Endothelial cell of umbilical vein (primary cell): ENCODE measurements at regions not wholly inside any gene's neighbourhood (a gene's known extent, or its start where the extent isn't known, plus 50 kb on each side); places are given as distances from the start of the nearest gene placed in this dataset.

Source experiments
- BruUV-seq: library from RNA; stranded (reverse); fragments of 400-500 nt; replicated peaks from 2 replicates; lab custom pipeline; 2021; lab: Mats Ljungman, UMichigan
- CTCF ChIA-PET: fragments of 300-600, 350-600 bp; sonication (Branson Sonifier 250); formaldehyde crosslinking; loops from one replicate; lab custom pipeline; 2021; ENCODE audit warnings: antibody characterized with exemption, inconsistent platforms; lab: Charles Lee
- POLR2A ChIA-PET: fragments of 300-600, 350-600 bp; sonication (Branson Sonifier 250); formaldehyde crosslinking; loops from one replicate; lab custom pipeline; 2021; ENCODE audit warnings: antibody characterized with exemption, inconsistent platforms; lab: Charles Lee
- DNase-seq: peaks from one replicate; pipeline ENCODE4 v3.0.0-alpha.2; 2011; ENCODE audit warnings: low read depth, low spot score
- FAIRE-seq: peaks from 2 replicates; lab custom pipeline; 2011; peaks lifted over from hg19 to GRCh38; lab: Jason Lieb, UNC
- H2AFZ ChIP-seq: 2 replicates; pipeline ENCODE4 v1.6.0; 2012; ENCODE audit warnings: low read depth, low read length, control low read depth, inconsistent platforms
- H3K27ac ChIP-seq: 2 replicates; pipeline ENCODE4 v1.5.1; 2011; ENCODE audit warnings: low read depth, mild to moderate bottlenecking, control low read depth, low read length, moderate library complexity; ENCODE audit not compliant: insufficient read depth
- H3K27me3 ChIP-seq, 2 experiments: 2 replicates each; pipeline versions ENCODE4 v1.6.0 to v1.6.1; 2011; ENCODE audit warnings: low read length in 2 of 2, mixed read lengths in 1 of 2; ENCODE audit not compliant: control insufficient read depth in 2 of 2, insufficient read depth in 2 of 2
- H3K36me3 ChIP-seq, 2 experiments: 2 replicates in 1 of 2; 3 replicates in 1 of 2; pipeline ENCODE4 v1.5.1; 2011; ENCODE audit warnings: low read length in 2 of 2, mild to moderate bottlenecking in 1 of 2, moderate library complexity in 1 of 2; ENCODE audit not compliant: control insufficient read depth in 2 of 2, insufficient read depth in 2 of 2; ENCODE audit errors: extremely low read depth in 1 of 2
- H3K4me1 ChIP-seq: 3 replicates; pipeline ENCODE4 v1.5.1; 2011; ENCODE audit warnings: mild to moderate bottlenecking, low read length; ENCODE audit not compliant: control insufficient read depth, insufficient read depth; ENCODE audit errors: extremely low read depth
- H3K4me2 ChIP-seq: 2 replicates; pipeline ENCODE4 v1.6.1; 2011; ENCODE audit warnings: low read length, control low read depth, mixed read lengths; ENCODE audit not compliant: insufficient read depth
- H3K4me3 ChIP-seq, 3 experiments: fragments of 200-600 bp in 1 of 3; sonication (generic), shearing (Covaris generic) in 1 of 3; replicated peaks in 1 of 3; 2 replicates each; pipeline ENCODE4 v1.5.1; 2011 to 2016; ENCODE audit warnings: control low read depth in 3 of 3, low read length in 3 of 3, mild to moderate bottlenecking in 2 of 3, inconsistent platforms in 1 of 3, low read depth in 1 of 3, moderate library complexity in 1 of 3; ENCODE audit not compliant: insufficient read depth in 1 of 3
- H3K79me2 ChIP-seq: 2 replicates; pipeline ENCODE4 v1.6.0; 2012; ENCODE audit warnings: low read length, inconsistent platforms; ENCODE audit not compliant: control insufficient read depth, insufficient read depth
- H3K9ac ChIP-seq: replicated peaks from 2 replicates; pipeline ENCODE3; 2011; ENCODE audit warnings: low read length, control low read depth; ENCODE audit not compliant: insufficient read depth; ENCODE audit errors: extremely low read depth
- H3K9me1 ChIP-seq: replicated peaks from 3 replicates; pipeline ENCODE4 v1.6.0; 2011; ENCODE audit warnings: mild to moderate bottlenecking, low read length; ENCODE audit not compliant: control insufficient read depth, insufficient read depth; ENCODE audit errors: extremely low read depth
- H3K9me3 ChIP-seq: replicated peaks from 2 replicates; pipeline ENCODE4 v1.5.1; 2012; ENCODE audit warnings: low read length, inconsistent platforms; ENCODE audit not compliant: control insufficient read depth, insufficient read depth
- H4K20me1 ChIP-seq: replicated peaks from 2 replicates; pipeline ENCODE3; 2011; ENCODE audit warnings: mild to moderate bottlenecking, low read length; ENCODE audit not compliant: control insufficient read depth, insufficient read depth; ENCODE audit errors: extremely low read depth
- CTCF ChIP-seq, 2 donors: IDR thresholded peaks; 1 replicate in 1 of 2; 2 replicates in 1 of 2; pipeline ENCODE4 v1.5.1; 2011; ENCODE audit warnings: low read length in 2 of 2, mild to moderate bottlenecking in 2 of 2, moderate library complexity in 2 of 2, control low read depth in 1 of 2, inconsistent platforms in 1 of 2, low read depth in 1 of 2; ENCODE audit not compliant: insufficient read depth in 1 of 2; ENCODE audit errors: extremely low read depth in 1 of 2
- EZH2 ChIP-seq: IDR thresholded peaks from 2 replicates; pipeline ENCODE4 v1.6.1; 2012; ENCODE audit warnings: borderline replicate concordance, low read depth, mild to moderate bottlenecking, moderate library complexity, low read length, inconsistent platforms; ENCODE audit not compliant: severe bottlenecking
- FOS ChIP-seq: IDR thresholded peaks from 2 replicates; pipeline ENCODE4 v1.6.1; 2011; ENCODE audit warnings: mild to moderate bottlenecking, low read length, moderate library complexity, borderline replicate concordance; ENCODE audit not compliant: insufficient read depth
- GATA2 ChIP-seq: IDR thresholded peaks from 2 replicates; pipeline ENCODE4 v1.7.0; 2011; ENCODE audit warnings: low read depth, mild to moderate bottlenecking, moderate library complexity, mixed read lengths, low read length; ENCODE audit not compliant: insufficient read length, insufficient read depth
- JUN ChIP-seq: IDR thresholded peaks from 2 replicates; pipeline ENCODE4 v1.6.1; 2011; ENCODE audit warnings: borderline replicate concordance, low read depth; ENCODE audit not compliant: insufficient read length, insufficient read depth
- MAX ChIP-seq: IDR thresholded peaks from 2 replicates; pipeline ENCODE4 v1.6.1; 2011; ENCODE audit not compliant: insufficient read depth, insufficient read length
- MYC ChIP-seq: IDR thresholded peaks from one replicate; pipeline ENCODE4 v1.6.1; 2011; ENCODE audit warnings: mild to moderate bottlenecking, low read depth, low read length
- POLR2A ChIP-seq: IDR thresholded peaks from 2 replicates; pipeline ENCODE4 v1.6.1; 2012; ENCODE audit warnings: low read depth, mild to moderate bottlenecking, control low read depth, low read length
- POLR2AphosphoS5 ChIP-seq: IDR thresholded peaks from 2 replicates; pipeline ENCODE4 v1.6.1; 2012; ENCODE audit warnings: low read depth, mild to moderate bottlenecking, control low read depth, low read length, moderate library complexity; ENCODE audit not compliant: insufficient read depth
- dilution Hi-C: fragments of 300-500 bp; cut with MboI; formaldehyde crosslinking; loops from one replicate; pipeline ENCODE4 v1.15.0; 2019; ENCODE audit warnings: low sequenced_read_pairs; ENCODE audit not compliant: extremely low pct_ligation_motif_present
- intact Hi-C: fragments of 100-400 bp; cut with micrococcal nuclease; formaldehyde crosslinking; loops from one replicate; pipeline ENCODE4 v1.10.0; 2022

DNA sequence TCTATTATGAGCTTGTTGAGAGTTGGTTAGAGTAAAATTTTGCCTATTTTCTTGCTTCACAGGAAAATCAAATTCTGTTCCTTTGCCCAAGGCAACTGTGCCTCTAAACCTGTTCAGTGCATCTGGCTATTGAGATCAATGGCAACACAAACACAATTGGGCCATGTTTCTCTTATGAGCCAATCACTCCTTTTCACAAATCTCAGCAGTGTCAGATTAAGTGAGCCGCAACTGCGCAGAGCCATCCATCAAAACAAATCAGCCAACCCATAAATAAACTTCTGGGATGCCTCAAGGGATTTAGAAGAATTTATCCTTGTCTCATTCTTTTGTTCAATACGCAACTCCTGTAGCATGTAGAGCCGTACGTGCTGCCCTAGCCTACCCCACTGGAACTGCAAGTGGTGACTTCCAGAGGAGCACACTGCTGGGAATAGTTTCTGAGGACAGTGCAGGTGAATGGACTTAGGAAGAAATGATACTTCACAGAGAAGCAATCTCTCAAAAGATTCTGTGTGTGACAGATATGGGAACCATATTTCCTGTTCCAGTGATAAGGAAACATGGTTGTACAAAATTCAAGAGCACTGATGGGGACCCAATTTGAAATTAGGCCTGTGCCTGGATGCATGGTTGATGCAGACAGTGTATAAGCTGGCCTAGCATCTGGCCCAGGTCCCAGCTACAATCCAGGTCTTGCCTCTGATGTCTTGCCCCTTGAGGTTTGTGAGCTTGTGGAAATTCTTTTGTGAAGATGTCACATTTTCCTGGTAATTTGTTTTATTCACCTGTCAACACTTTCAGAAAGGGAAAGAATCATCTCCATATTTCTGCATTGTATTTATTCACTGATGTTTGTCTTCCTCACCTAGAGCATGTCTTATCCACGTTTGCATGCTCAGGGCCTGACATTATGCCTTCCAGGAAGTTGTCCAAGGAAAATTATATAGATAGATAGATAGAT is 166.2 kb downstream of the URB2 start:
- DNase-seq, result no peak
- CTCF ChIA-PET, result interaction anchor here (1.0 kb wide), 1 partner anchor 423 kb away, joined by 4 read pairs; no protein-coding TSS in a partner anchor

More for the DNA sequence above, 166.2 kb downstream of the URB2 start:
- no peak for FAIRE-seq
- BruUV-seq, result no TSS peak
- Histone ChIP-seq H3K9me1 (no peaks in the 10 kb centered on the region), H4K20me1 (no peaks in the 10 kb centered on the region), H3K4me2 (no peak overlapping the region), H3K27me3 (no peaks in the 10 kb centered on the region), H2AFZ (no peak overlapping the region), H3K9ac (no peak overlapping the region), H3K27ac (no peak overlapping the region), H3K4me3 (no peak overlapping the region), H3K4me1 (no peaks in the 10 kb centered on the region), H3K79me2 (no peaks in the 10 kb centered on the region), H3K9me3 (no peaks in the 10 kb centered on the region), H3K36me3 (no peaks in the 10 kb centered on the region)
- dilution Hi-C loops, result no loop called here
- no peak for TF ChIP-seq JUN
- TF ChIP-seq CTCF (IDR thresholded peaks at IDR 0.05; ENCODE audit: extremely low read depth in 1 of 2, insufficient read depth in 1 of 2, low read depth in 1 of 2, low read length in 2 of 2), result no peak
- no peak for TF ChIP-seq EZH2
- TF ChIP-seq POLR2AphosphoS5, result no peak
- no peak for TF ChIP-seq FOS
- no peak for TF ChIP-seq MAX
- TF ChIP-seq POLR2A, result no peak
- no peak for TF ChIP-seq GATA2
- TF ChIP-seq MYC, result no peak
- intact Hi-C loops, result no loop called here
- POLR2A ChIA-PET, result no interaction called here
